Psoas muscle (tissue), 7 donors: ENCODE measurements at regions not wholly inside any gene's neighbourhood (a gene's known extent, or its start where the extent isn't known, plus 50 kb on each side); places are given as distances from the start of the nearest gene placed in this dataset.

Experiments used
- ATAC-seq, 4 donors: fragments of 200-7000 bp; cut with Tn5 transposase; one replicate each; pipeline ENCODE4 v1.9.1; 2020; ENCODE audit warnings: moderate library complexity in 3 of 4, mild to moderate bottlenecking in 2 of 4
- DNase-seq, 2 donors: peaks; one replicate each; pipeline ENCODE4 v3.0.0-alpha.2; 2020
- H3K27ac ChIP-seq: fragments of 200-600 bp; one replicate; pipeline ENCODE4 v1.8.0; 2022
- H3K27me3 ChIP-seq, 3 donors: fragments of 200-600 bp in 1 of 3; one replicate each; pipeline versions ENCODE4 v1.6.1 to v1.8.0; 2013 to 2022; ENCODE audit warnings: low read length in 2 of 3, mild to moderate bottlenecking in 2 of 3, moderate library complexity in 1 of 3; ENCODE audit not compliant: insufficient read depth in 3 of 3
- H3K36me3 ChIP-seq, 2 donors: fragments of 200-600 bp in 1 of 2; one replicate each; pipeline versions ENCODE4 v1.6.1 to v1.8.0; 2013 to 2022; ENCODE audit warnings: low read depth in 1 of 2, mild to moderate bottlenecking in 1 of 2, moderate library complexity in 1 of 2; ENCODE audit not compliant: insufficient read depth in 1 of 2
- H3K4me1 ChIP-seq: fragments of 200-600 bp; one replicate; pipeline ENCODE4 v1.8.0; 2022
- H3K4me3 ChIP-seq: fragments of 200-600 bp; one replicate; pipeline ENCODE4 v1.8.0; 2022; ENCODE audit warnings: mild to moderate bottlenecking
- H3K9me3 ChIP-seq: fragments of 200-600 bp; one replicate; pipeline ENCODE4 v1.8.0; 2022
- CTCF ChIP-seq: fragments of 200-600 bp; IDR thresholded peaks from one replicate; pipeline ENCODE4 v1.8.0; 2022; ENCODE audit warnings: antibody characterized with exemption
- WGBS, 3 donors: extraction: QIAGEN DNeasy Blood & Tissue Kit; methylation state at CpG; one replicate each; pipeline versions ENCODE4 v1.1.6 to v1.1.7; 2013; 5-methylcytosine and 5-hydroxymethylcytosine counted together
- intact Hi-C, 2 donors: fragments of 100-400 bp; cut with DNase I; formaldehyde crosslinking; loops; one replicate each; pipeline versions ENCODE4 v1.11.0 to v1.14.2; 2022
- donor health status: healthy with polysubstance abuse.
- donor health status: DM: no; HTN: no; CAD: no; lungs with moderate emphysema.
- donor health status: Bipolar disorder and iron deficiency.
- donor health status: healthy.
- donor health status: DM: yes; HTN: yes; CAD: no.
- donor health status: DM: no; HTN: no; CAD: no.
- donor health status: DM: yes; HTN: yes; CAD: no.

GRCh38 chr18:77919923-77920322 lies 670.3 kb downstream of the GALR1 start:
- Histone ChIP-seq H3K27ac (no peak overlapping the region), H3K9me3 (no peaks in the 10 kb centered on the region), H3K4me1 (no peaks in the 10 kb centered on the region), H3K4me3 (no peak overlapping the region), H3K27me3 (no peaks in the 10 kb centered on the region), H3K36me3 (no peaks in the 10 kb centered on the region)
- no peak for DNase-seq
- TF ChIP-seq CTCF: no peak
- WGBS, 3 donors: 66 to 82% (median 70%) methylated on average over 4 of the region's 4 CpGs
- intact Hi-C loops: no loop called here
- ATAC-seq: no peak

GRCh38 chr18:77935342-77935741 lies 685.7 kb downstream of the GALR1 start:
- Histone ChIP-seq H3K27me3 (no peaks in the 10 kb centered on the region), H3K36me3 (no peaks in the 10 kb centered on the region), H3K4me1 (no peaks in the 10 kb centered on the region), H3K4me3 (no peak overlapping the region), H3K27ac (no peak overlapping the region), H3K9me3 (peaks cover 9% of the 10 kb centered on the region)
- 69 to 79% (median 79%) methylated on average over 1 of the region's 1 CpG for WGBS, 3 donors
- DNase-seq: no peak
- ATAC-seq: no peak
- intact Hi-C loops: no loop called here
- TF ChIP-seq CTCF: no peak

- 69 to 85% (median 82%) methylated on average over 10 of the region's 10 CpGs for WGBS, 3 donors
- no peak for TF ChIP-seq CTCF
- intact Hi-C loops: no loop called here
These were observed 690.9 kb downstream of the GALR1 start for GRCh38 chr18:77940566-77940965.

GRCh38 chr18:77944533-77944932 lies 694.9 kb downstream of the GALR1 start:
- DNase-seq (no peak), ATAC-seq (no peak)
- no peak for TF ChIP-seq CTCF
- intact Hi-C loops: no loop called here
- Histone ChIP-seq H3K4me1 (no peaks in the 10 kb centered on the region), H3K4me3 (no peak overlapping the region), H3K36me3 (no peaks in the 10 kb centered on the region), H3K9me3 (no peaks in the 10 kb centered on the region), H3K27me3 (no peaks in the 10 kb centered on the region), H3K27ac (no peak overlapping the region)
- 80 to 85% (median 82%) methylated on average over 7 of the region's 7 CpGs for WGBS, 3 donors

More at GRCh38 chr18:77940566-77940965, 690.9 kb downstream of the GALR1 start:
- no peak for ATAC-seq
- Histone ChIP-seq H3K4me3 (no peak overlapping the region), H3K27ac (no peak overlapping the region), H3K4me1 (no peaks in the 10 kb centered on the region), H3K27me3 (no peaks in the 10 kb centered on the region), H3K9me3 (peaks cover 7% of the 10 kb centered on the region), H3K36me3 (no peaks in the 10 kb centered on the region)
- no peak for DNase-seq

- no peak for ATAC-seq
- no peak for TF ChIP-seq CTCF
- H3K4me1 ChIP-seq: no peaks in the 10 kb centered on the region
- H3K27me3 ChIP-seq: no peaks in the 10 kb centered on the region
- intact Hi-C loops: no loop called here
- 5 to 10% (median 8%) methylated on average over 2 of the region's 2 CpGs for WGBS, 3 donors
- H3K9me3 ChIP-seq: no peaks in the 10 kb centered on the region
- H3K27ac ChIP-seq: no peak overlapping the region
- no peak for DNase-seq
- H3K4me3 ChIP-seq: no peak overlapping the region
- no peaks in the 10 kb centered on the region for H3K36me3 ChIP-seq
These were observed 698.9 kb downstream of the GALR1 start for GRCh38 chr18:77948567-77948966.
